ENCODE measurements at regions not wholly inside any gene's neighbourhood (a gene's known extent, or its start where the extent isn't known, plus 50 kb on each side); places are given as distances from the start of the nearest gene placed in this dataset.

DNA sequence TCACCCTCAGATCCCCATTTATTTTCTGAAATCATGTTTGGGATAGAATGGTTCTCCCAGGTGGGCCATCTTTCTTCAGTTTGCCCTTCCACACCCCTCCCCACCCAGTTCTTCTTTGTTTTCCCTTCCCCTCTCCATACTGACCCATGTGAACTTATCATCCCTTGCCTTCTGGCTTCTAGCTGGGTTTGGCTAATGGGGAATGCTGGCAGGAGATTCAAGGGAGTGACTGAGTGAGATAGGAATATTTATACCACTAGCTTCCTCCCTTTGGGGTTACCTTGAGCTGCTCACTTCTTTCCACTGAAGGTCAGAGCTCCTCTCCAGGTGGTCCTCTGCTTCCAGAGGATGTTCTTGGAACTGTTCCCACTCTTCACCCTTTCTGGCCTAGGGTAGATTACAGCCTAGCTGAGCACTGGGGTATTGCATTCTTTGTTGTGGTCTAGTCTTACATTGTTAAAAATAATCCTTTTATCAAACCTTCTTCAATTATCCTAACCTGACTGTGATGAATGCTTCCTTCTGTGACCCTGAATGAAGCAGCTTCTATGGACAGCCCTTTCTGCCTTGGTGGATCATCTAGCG, 88.3 kb upstream of the ATP2B1 start:
- intact Hi-C loops (cut with DNase I; ENCODE audit: low total_unique reads): no loop called here
- no peak overlapping the region for H3K4me3 ChIP-seq (ENCODE audit: low read depth, poor library complexity, severe bottlenecking)
- 100% methylated on average over 1 of the region's 1 CpG for WGBS, 2 donors
- no peak for DNase-seq (ENCODE audit: low spot score in 2 of 2)
- TF ChIP-seq POLR2A (IDR thresholded peaks at IDR 0.05): no peak
- TF ChIP-seq, protein P1, sequence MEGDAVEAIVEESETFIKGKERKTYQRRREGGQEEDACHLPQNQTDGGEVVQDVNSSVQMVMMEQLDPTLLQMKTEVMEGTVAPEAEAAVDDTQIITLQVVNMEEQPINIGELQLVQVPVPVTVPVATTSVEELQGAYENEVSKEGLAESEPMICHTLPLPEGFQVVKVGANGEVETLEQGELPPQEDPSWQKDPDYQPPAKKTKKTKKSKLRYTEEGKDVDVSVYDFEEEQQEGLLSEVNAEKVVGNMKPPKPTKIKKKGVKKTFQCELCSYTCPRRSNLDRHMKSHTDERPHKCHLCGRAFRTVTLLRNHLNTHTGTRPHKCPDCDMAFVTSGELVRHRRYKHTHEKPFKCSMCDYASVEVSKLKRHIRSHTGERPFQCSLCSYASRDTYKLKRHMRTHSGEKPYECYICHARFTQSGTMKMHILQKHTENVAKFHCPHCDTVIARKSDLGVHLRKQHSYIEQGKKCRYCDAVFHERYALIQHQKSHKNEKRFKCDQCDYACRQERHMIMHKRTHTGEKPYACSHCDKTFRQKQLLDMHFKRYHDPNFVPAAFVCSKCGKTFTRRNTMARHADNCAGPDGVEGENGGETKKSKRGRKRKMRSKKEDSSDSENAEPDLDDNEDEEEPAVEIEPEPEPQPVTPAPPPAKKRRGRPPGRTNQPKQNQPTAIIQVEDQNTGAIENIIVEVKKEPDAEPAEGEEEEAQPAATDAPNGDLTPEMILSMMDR (IDR thresholded peaks at IDR 0.05): no peak

DNA sequence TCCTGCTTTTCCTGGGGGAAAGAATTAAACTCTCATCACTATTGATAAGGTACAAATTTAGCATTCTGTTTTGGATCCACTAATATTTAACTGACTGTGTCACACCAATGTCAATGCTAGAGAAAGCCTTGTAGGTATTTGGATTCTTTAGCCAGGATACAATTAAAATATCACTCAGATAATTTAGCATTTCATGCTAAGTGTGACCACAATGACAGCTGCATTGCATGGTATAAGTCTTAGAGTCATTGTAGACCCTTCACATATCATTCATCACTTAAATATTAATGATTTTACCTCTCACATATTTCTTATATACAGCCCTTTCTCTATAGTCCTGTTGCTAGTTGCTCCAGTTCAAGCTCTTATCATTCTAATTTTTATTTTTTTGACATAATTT, 85.3 kb upstream of the ATP2B1 start:
- intact Hi-C loops (cut with DNase I; ENCODE audit: low total_unique reads): no loop called here
- DNase-seq (ENCODE audit: low spot score in 2 of 2): no peak
- TF ChIP-seq POLR2A (IDR thresholded peaks at IDR 0.05): no peak
- TF ChIP-seq, protein P1 (IDR thresholded peaks at IDR 0.05): no peak
- H3K4me3 ChIP-seq (ENCODE audit: low read depth, poor library complexity, severe bottlenecking): no peak overlapping the region

DNA sequence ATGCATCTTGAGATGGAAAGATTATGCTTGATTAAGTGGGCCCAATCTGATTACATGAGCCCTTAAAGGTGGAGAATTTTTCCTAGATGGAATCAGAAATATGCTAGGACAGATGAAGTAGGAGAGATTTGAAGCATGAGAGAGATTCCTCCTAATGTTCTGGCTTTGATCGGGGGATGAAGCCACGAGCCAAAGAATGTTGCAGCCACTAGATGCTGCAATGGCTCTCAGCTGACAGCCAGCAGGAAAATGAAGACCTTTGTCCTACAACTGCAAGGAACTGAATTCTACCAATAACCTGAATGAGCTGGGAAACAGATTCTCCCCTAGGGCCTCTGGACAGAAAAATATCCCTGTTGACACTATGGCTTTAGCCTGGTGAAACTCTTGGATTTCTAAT, 82.6 kb upstream of the ATP2B1 start:
- DNase-seq (ENCODE audit: low spot score in 2 of 2): no peak
- no peak overlapping the region for H3K4me3 ChIP-seq (ENCODE audit: low read depth, poor library complexity, severe bottlenecking)
- intact Hi-C loops (cut with DNase I; ENCODE audit: low total_unique reads): no loop called here
- 63 to 71% methylated on average over 2 of the region's 2 CpGs for WGBS, 2 donors
- TF ChIP-seq, protein P1 (IDR thresholded peaks at IDR 0.05): no peak

DNA sequence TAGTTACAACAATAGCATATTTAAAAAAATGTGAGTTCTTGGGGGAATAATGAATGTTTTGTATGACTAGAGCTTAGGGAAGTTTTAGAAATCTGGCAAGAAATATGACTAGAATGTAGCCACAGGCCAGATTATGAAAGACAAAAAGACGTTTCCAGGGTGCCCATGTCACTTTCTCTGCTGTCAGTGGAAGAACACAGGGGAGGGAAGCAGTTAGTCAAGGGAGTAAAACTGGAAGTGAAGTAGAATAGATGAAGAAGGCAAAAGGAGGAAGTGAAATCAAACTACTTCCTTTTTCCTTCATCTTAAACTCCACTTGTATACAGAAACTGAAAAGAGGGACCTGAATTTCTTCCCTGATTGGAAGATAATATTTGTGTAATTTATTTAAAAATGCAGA, 81.2 kb upstream of the ATP2B1 start:
- H3K4me3 ChIP-seq (ENCODE audit: low read depth, poor library complexity, severe bottlenecking): no peak overlapping the region
- WGBS, 2 donors: 27 to 33% methylated on average over 1 of the region's 1 CpG
- intact Hi-C loops (cut with DNase I; ENCODE audit: low total_unique reads): no loop called here
- DNase-seq (ENCODE audit: low spot score in 2 of 2): no peak
- TF ChIP-seq, protein P1 (IDR thresholded peaks at IDR 0.05): no peak
- TF ChIP-seq POLR2A (IDR thresholded peaks at IDR 0.05): no peak

DNA sequence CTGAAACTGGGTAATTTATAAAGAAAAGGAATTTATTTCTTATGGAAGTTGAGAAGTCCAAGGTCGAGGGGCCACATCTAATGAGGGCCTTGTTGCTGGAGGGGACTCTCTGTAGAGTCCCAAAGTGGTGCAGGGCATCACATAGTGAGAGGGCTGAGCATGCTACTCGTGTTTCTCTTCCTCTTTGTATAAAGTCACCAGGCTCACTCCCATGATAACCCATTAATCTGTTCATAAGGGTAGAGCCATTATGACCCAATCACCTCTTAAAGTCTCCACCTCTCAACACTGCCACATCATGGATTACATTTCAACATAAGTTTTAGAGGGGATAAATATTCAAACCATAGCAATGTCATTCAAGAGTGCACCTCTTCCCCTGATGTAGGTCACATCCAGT, 79.1 kb upstream of the ATP2B1 start:
- DNase-seq (ENCODE audit: low spot score in 2 of 2): no peak
- H3K4me3 ChIP-seq (ENCODE audit: low read depth, poor library complexity, severe bottlenecking): no peak overlapping the region
- intact Hi-C loops (cut with DNase I; ENCODE audit: low total_unique reads): no loop called here
- WGBS, 2 donors: 68 to 74% methylated on average over 2 of the region's 2 CpGs
- no peak for TF ChIP-seq POLR2A (IDR thresholded peaks at IDR 0.05)
- TF ChIP-seq, protein P1 (IDR thresholded peaks at IDR 0.05): no peak

DNA sequence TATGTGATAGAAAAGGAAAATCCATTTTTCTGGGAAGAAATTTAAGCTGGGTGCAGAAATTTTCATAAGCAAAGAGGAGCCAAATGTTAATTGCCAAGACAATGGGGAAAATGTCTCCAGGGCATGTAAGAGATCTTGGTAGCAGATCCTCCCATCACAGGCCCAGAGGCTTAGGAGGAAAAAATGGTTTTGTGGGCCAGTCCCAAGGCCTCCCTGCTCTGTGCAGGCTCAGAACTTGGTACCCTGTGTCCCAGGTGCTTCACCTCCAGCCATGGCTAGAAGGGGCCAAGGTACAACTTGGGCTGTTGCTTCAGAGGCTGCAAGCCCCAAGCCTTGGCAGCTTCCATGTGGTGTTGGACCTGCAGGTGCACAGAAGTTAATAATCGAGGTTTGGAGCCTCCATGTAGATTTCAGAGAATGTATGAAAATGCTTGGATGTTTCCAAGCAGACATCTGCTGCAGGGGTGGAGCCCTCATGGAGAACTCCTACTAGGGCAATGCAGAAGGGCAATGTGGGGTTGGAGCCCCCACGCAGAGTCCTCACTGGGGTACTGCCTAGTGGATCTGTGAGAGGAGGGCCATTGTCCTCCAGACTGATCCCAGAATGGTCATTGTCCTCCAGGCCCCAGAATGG, 77.7 kb upstream of the ATP2B1 start:
- intact Hi-C loops (cut with DNase I; ENCODE audit: low total_unique reads): no loop called here
- WGBS, 2 donors: 88 to 100% methylated on average over 1 to 2 of the region's 2 CpGs
- TF ChIP-seq, protein P1 (IDR thresholded peaks at IDR 0.05): no peak
- TF ChIP-seq POLR2A (IDR thresholded peaks at IDR 0.05): no peak

More for the DNA sequence above, 77.7 kb upstream of the ATP2B1 start:
- DNase-seq (ENCODE audit: low spot score in 2 of 2): no peak
- no peak overlapping the region for H3K4me3 ChIP-seq (ENCODE audit: low read depth, poor library complexity, severe bottlenecking)
